DND-41 (cell line): ENCODE measurements at regions not wholly inside any gene's neighbourhood (a gene's known extent, or its start where the extent isn't known, plus 50 kb on each side); places are given as distances from the start of the nearest gene placed in this dataset.

Experiments
- ATAC-seq: fragments of 200-7000 bp; cut with Tn5 transposase; 3 replicates; pipeline ENCODE4 v1.9.1; 2021; ENCODE audit warnings: low read depth; ENCODE audit not compliant: insufficient read depth
- DNase-seq: peaks from one replicate; pipeline ENCODE4 v3.0.0-alpha.2; 2020
- H2AFZ ChIP-seq: 2 replicates; pipeline ENCODE4 v1.6.0; 2012; ENCODE audit warnings: low read depth, low read length
- H3K27ac ChIP-seq: 2 replicates; pipeline ENCODE4 v1.5.1; 2012; ENCODE audit warnings: low read length, inconsistent platforms
- H3K27me3 ChIP-seq: fragments of 200-600 bp; sonication (generic); 2 replicates; pipeline ENCODE4 v1.6.0; 2012; ENCODE audit warnings: low read length, mild to moderate bottlenecking, inconsistent platforms; ENCODE audit not compliant: insufficient read depth, poor library complexity
- H3K36me3 ChIP-seq: 2 replicates; pipeline ENCODE4 v1.5.1; 2012; ENCODE audit warnings: low read length, inconsistent platforms; ENCODE audit not compliant: insufficient read depth
- H3K4me1 ChIP-seq: 2 replicates; pipeline ENCODE4 v1.5.1; 2012; ENCODE audit warnings: mild to moderate bottlenecking, low read length; ENCODE audit not compliant: insufficient read depth
- H3K4me2 ChIP-seq: 2 replicates; pipeline ENCODE4 v1.6.0; 2012; ENCODE audit warnings: mild to moderate bottlenecking, moderate library complexity, low read length, inconsistent platforms; ENCODE audit not compliant: insufficient read depth
- H3K4me3 ChIP-seq, 2 experiments: fragments of 200-600 bp in 1 of 2; shearing (Covaris generic) in 1 of 2; 2 replicates each; pipeline ENCODE4 v1.5.1; 2012 to 2016; ENCODE audit warnings: inconsistent platforms in 2 of 2, low read length in 2 of 2, mild to moderate bottlenecking in 2 of 2, low read depth in 1 of 2, moderate library complexity in 1 of 2
- H3K79me2 ChIP-seq: 2 replicates; pipeline ENCODE4 v1.6.0; 2012; ENCODE audit warnings: low read length, inconsistent platforms; ENCODE audit not compliant: insufficient read depth
- H3K9ac ChIP-seq: 2 replicates; pipeline ENCODE4 v1.6.0; 2012; ENCODE audit warnings: low read depth, mild to moderate bottlenecking, inconsistent platforms, low read length, moderate library complexity
- H3K9me3 ChIP-seq: 2 replicates; pipeline ENCODE4 v1.5.1; 2012; ENCODE audit warnings: low read length, moderate library complexity, mild to moderate bottlenecking, inconsistent platforms; ENCODE audit not compliant: insufficient read depth, severe bottlenecking
- H4K20me1 ChIP-seq: 2 replicates; pipeline ENCODE4 v1.6.0; 2012; ENCODE audit warnings: low read length; ENCODE audit not compliant: insufficient read depth
- CTCF ChIP-seq: IDR thresholded peaks from 2 replicates; pipeline ENCODE4 v1.5.1; 2012; ENCODE audit warnings: borderline replicate concordance, low read length, moderate library complexity, mild to moderate bottlenecking; ENCODE audit not compliant: poor library complexity, severe bottlenecking; ENCODE audit errors: extremely low read depth
- EZH2 ChIP-seq: IDR thresholded peaks from 3 replicates; pipeline ENCODE4 v1.6.1; 2012; ENCODE audit warnings: borderline replicate concordance, low read depth, mild to moderate bottlenecking, moderate library complexity, low read length, inconsistent platforms; ENCODE audit not compliant: severe bottlenecking

GRCh38 chr7:94295850-94296249 lies 98.8 kb upstream of the COL1A2 start:
- no peak for ATAC-seq
- Histone ChIP-seq H3K4me1 (no peaks in the 10 kb centered on the region), H3K4me3 (no peak overlapping the region), H3K36me3 (no peaks in the 10 kb centered on the region), H2AFZ (no peak overlapping the region), H3K9ac (no peak overlapping the region), H4K20me1 (no peaks in the 10 kb centered on the region), H3K79me2 (no peaks in the 10 kb centered on the region), H3K9me3 (no peaks in the 10 kb centered on the region), H3K4me2 (no peak overlapping the region), H3K27me3 (peaks cover 3% of the 10 kb centered on the region), H3K27ac (no peak overlapping the region)
- DNase-seq, result no peak
- no peak for TF ChIP-seq CTCF
- TF ChIP-seq EZH2, result no peak

GRCh38 chr7:94296881-94297280 lies 97.8 kb upstream of the COL1A2 start:
- Histone ChIP-seq H3K27me3 (peaks cover 3% of the 10 kb centered on the region), H3K27ac (no peak overlapping the region), H3K79me2 (no peaks in the 10 kb centered on the region), H3K4me3 (no peak overlapping the region), H3K36me3 (no peaks in the 10 kb centered on the region), H3K4me1 (no peaks in the 10 kb centered on the region), H3K9ac (no peak overlapping the region), H3K9me3 (no peaks in the 10 kb centered on the region), H2AFZ (no peak overlapping the region), H3K4me2 (no peak overlapping the region), H4K20me1 (no peaks in the 10 kb centered on the region)
- TF ChIP-seq CTCF (no peak), EZH2 (no peak)
- ATAC-seq, result no peak
- no peak for DNase-seq

- H4K20me1 ChIP-seq, result no peaks in the 10 kb centered on the region
- H3K9ac ChIP-seq, result no peak overlapping the region
- no peak overlapping the region for H3K4me3 ChIP-seq
- no peak for DNase-seq
- no peak overlapping the region for H3K27ac ChIP-seq
- H3K79me2 ChIP-seq, result no peaks in the 10 kb centered on the region
- H3K27me3 ChIP-seq, result peaks cover 3% of the 10 kb centered on the region
- H3K4me1 ChIP-seq, result no peaks in the 10 kb centered on the region
- H2AFZ ChIP-seq, result no peak overlapping the region
- no peak for TF ChIP-seq EZH2
- TF ChIP-seq CTCF, result no peak
- no peak overlapping the region for H3K4me2 ChIP-seq
- no peaks in the 10 kb centered on the region for H3K9me3 ChIP-seq
- H3K36me3 ChIP-seq, result no peaks in the 10 kb centered on the region
- no peak for ATAC-seq
Observed at GRCh38 chr7:94297397-94297838, 97.3 kb upstream of the COL1A2 start.

- Histone ChIP-seq H3K27ac (no peak overlapping the region), H4K20me1 (no peaks in the 10 kb centered on the region), H3K4me3 (no peak overlapping the region), H3K79me2 (no peaks in the 10 kb centered on the region), H3K4me2 (no peak overlapping the region), H2AFZ (no peak overlapping the region), H3K36me3 (no peaks in the 10 kb centered on the region), H3K4me1 (no peaks in the 10 kb centered on the region), H3K9me3 (no peaks in the 10 kb centered on the region), H3K9ac (no peak overlapping the region), H3K27me3 (no peaks in the 10 kb centered on the region)
- DNase-seq, result no peak
- TF ChIP-seq CTCF (no peak), EZH2 (no peak)
- ATAC-seq, result no peak
Observed at GRCh38 chr7:94298943-94299342, 95.8 kb upstream of the COL1A2 start.
